Peyer's patch (tissue), 4 donors: ENCODE measurements at regions not wholly inside any gene's neighbourhood (a gene's known extent, or its start where the extent isn't known, plus 50 kb on each side); places are given as distances from the start of the nearest gene placed in this dataset.

Experiments
- POLR2A ChIP-seq, 2 donors: fragments of 450-650 bp; IDR thresholded peaks; one replicate each; pipeline ENCODE4 v1.5.1; 2017; ENCODE audit warnings: antibody characterized with exemption in 2 of 2, mild to moderate bottlenecking in 2 of 2, moderate library complexity in 2 of 2
- TF ChIP-seq, protein P1 (sequence below), 6 experiments: fragments of 450-650 bp in 4 of 6; fragments of 200-600 bp in 2 of 6; sonication (generic) in 1 of 6; IDR thresholded peaks; one replicate each; pipeline ENCODE4 v1.5.1; 2017 to 2019; ENCODE audit warnings: antibody characterized with exemption in 6 of 6, mild to moderate bottlenecking in 3 of 6, moderate library complexity in 1 of 6

GRCh38 chr3:164095279-164095678, 983.0 kb downstream of the SI start:
- no peak for TF ChIP-seq POLR2A (IDR thresholded peaks at IDR 0.05)
- TF ChIP-seq, protein P1, sequence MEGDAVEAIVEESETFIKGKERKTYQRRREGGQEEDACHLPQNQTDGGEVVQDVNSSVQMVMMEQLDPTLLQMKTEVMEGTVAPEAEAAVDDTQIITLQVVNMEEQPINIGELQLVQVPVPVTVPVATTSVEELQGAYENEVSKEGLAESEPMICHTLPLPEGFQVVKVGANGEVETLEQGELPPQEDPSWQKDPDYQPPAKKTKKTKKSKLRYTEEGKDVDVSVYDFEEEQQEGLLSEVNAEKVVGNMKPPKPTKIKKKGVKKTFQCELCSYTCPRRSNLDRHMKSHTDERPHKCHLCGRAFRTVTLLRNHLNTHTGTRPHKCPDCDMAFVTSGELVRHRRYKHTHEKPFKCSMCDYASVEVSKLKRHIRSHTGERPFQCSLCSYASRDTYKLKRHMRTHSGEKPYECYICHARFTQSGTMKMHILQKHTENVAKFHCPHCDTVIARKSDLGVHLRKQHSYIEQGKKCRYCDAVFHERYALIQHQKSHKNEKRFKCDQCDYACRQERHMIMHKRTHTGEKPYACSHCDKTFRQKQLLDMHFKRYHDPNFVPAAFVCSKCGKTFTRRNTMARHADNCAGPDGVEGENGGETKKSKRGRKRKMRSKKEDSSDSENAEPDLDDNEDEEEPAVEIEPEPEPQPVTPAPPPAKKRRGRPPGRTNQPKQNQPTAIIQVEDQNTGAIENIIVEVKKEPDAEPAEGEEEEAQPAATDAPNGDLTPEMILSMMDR (IDR thresholded peaks at IDR 0.05): no peak
